IMR-90 (cell line): ENCODE measurements at regions not wholly inside any gene's neighbourhood (a gene's known extent, or its start where the extent isn't known, plus 50 kb on each side); places are given as distances from the start of the nearest gene placed in this dataset.

ENCODE experiments used
- ATAC-seq: fragments of 200-7000 bp; cut with Tn5 transposase; 2 replicates; pipeline ENCODE4 v1.9.1; 2020; ENCODE audit warnings: low read depth, mild to moderate bottlenecking, moderate library complexity
- BruUV-seq: library from RNA; stranded (reverse); fragments of 400-500 nt; replicated peaks from 2 replicates; lab custom pipeline; 2021; lab: Mats Ljungman, UMichigan
- CTCF ChIA-PET: fragments of 300-600 bp; formaldehyde crosslinking; extraction: SDS; loops from one replicate; lab custom pipeline; 2021; ENCODE audit warnings: antibody characterized with exemption; lab: Yijun Ruan, JAX
- POLR2A ChIA-PET: fragments of 300-600 bp; sonication (Branson Sonifier 250); formaldehyde crosslinking; loops from one replicate; lab custom pipeline; 2022; ENCODE audit warnings: antibody characterized with exemption; ENCODE audit not compliant: unreplicated experiment; lab: Charles Lee
- DNase-seq: peaks from one replicate; pipeline ENCODE4 v3.0.0; 2013
- H2AFZ ChIP-seq: replicated peaks from 2 replicates; pipeline ENCODE3; 2013; ENCODE audit warnings: low read length, mild to moderate bottlenecking; ENCODE audit not compliant: poor library complexity
- H2AK5ac ChIP-seq: 2 replicates; pipeline ENCODE4 v1.6.1; 2013; ENCODE audit warnings: low read depth, low read length, inconsistent platforms
- H2AK9ac ChIP-seq: replicated peaks from 2 replicates; pipeline ENCODE3; 2013; ENCODE audit warnings: mild to moderate bottlenecking, low read depth, low read length, moderate library complexity; ENCODE audit not compliant: poor library complexity
- H2BK120ac ChIP-seq: 2 replicates; pipeline ENCODE4 v1.6.1; 2013; ENCODE audit warnings: low read depth, low read length, inconsistent platforms
- H2BK15ac ChIP-seq: 3 replicates; pipeline ENCODE4 v1.6.1; 2013; ENCODE audit warnings: low read depth, low read length, inconsistent platforms
- H2BK20ac ChIP-seq: 2 replicates; pipeline ENCODE4 v1.6.1; 2013; ENCODE audit warnings: low read depth, mild to moderate bottlenecking, inconsistent platforms, low read length, moderate library complexity
- H2BK5ac ChIP-seq: 2 replicates; pipeline ENCODE4 v1.6.1; 2013; ENCODE audit warnings: mild to moderate bottlenecking, low read depth, low read length, inconsistent platforms; ENCODE audit not compliant: poor library complexity, severe bottlenecking
- H3K14ac ChIP-seq: replicated peaks from 2 replicates; pipeline ENCODE4 v1.6.1; 2013; ENCODE audit warnings: low read depth, low read length, inconsistent platforms
- H3K18ac ChIP-seq: 2 replicates; pipeline ENCODE4 v1.6.1; 2013; ENCODE audit warnings: low read depth, low read length, control low read depth
- H3K23ac ChIP-seq: 2 replicates; pipeline ENCODE4 v1.6.1; 2013; ENCODE audit warnings: low read depth, low read length, inconsistent platforms
- H3K27ac ChIP-seq: 2 replicates; pipeline ENCODE4 v1.5.1; 2013; ENCODE audit warnings: mild to moderate bottlenecking, control low read depth, low read length; ENCODE audit not compliant: insufficient read depth
- H3K27me3 ChIP-seq: 2 replicates; pipeline ENCODE4 v1.6.1; 2013; ENCODE audit warnings: low read length; ENCODE audit not compliant: control insufficient read depth, insufficient read depth
- H3K36me3 ChIP-seq: 2 replicates; pipeline ENCODE4 v1.6.1; 2013; ENCODE audit warnings: low read length, mixed read lengths; ENCODE audit not compliant: control insufficient read depth, insufficient read depth
- H3K4ac ChIP-seq: 2 replicates; pipeline ENCODE4 v1.6.1; 2013; ENCODE audit warnings: low read depth, low read length, inconsistent platforms
- H3K4me1 ChIP-seq: 2 replicates; pipeline ENCODE4 v1.6.1; 2013; ENCODE audit warnings: low read length, mixed read lengths; ENCODE audit not compliant: control insufficient read depth, insufficient read depth
- H3K4me2 ChIP-seq: 2 replicates; pipeline ENCODE4 v1.6.1; 2013; ENCODE audit warnings: low read depth, mild to moderate bottlenecking, control low read depth, low read length, moderate library complexity
- H3K4me3 ChIP-seq: 2 replicates; pipeline ENCODE4 v1.5.1; 2013; ENCODE audit warnings: low read depth, mild to moderate bottlenecking, control low read depth, low read length, moderate library complexity; ENCODE audit not compliant: insufficient read depth
- H3K56ac ChIP-seq: 2 replicates; pipeline ENCODE4 v1.6.1; 2013; ENCODE audit warnings: low read length, inconsistent platforms; ENCODE audit not compliant: insufficient read depth; ENCODE audit errors: extremely low read depth
- H3K79me1 ChIP-seq, 2 experiments: 2 replicates each; pipeline ENCODE4 v1.6.1; 2013; ENCODE audit warnings: low read length in 2 of 2, inconsistent platforms in 1 of 2, low read depth in 1 of 2
- H3K9ac ChIP-seq: 2 replicates; pipeline ENCODE4 v1.6.1; 2013; ENCODE audit warnings: low read depth, low read length, control low read depth
- H3K9me1 ChIP-seq: 2 replicates; pipeline ENCODE4 v1.6.1; 2013; ENCODE audit warnings: low read length, inconsistent platforms; ENCODE audit not compliant: insufficient read depth
- H3K9me3 ChIP-seq: 2 replicates; pipeline ENCODE4 v1.6.1; 2013; ENCODE audit warnings: low read length; ENCODE audit not compliant: control insufficient read depth, insufficient read depth
- H4K20me1 ChIP-seq: 2 replicates; pipeline ENCODE4 v1.6.1; 2013; ENCODE audit warnings: low read length, inconsistent platforms; ENCODE audit not compliant: insufficient read depth
- H4K5ac ChIP-seq: 2 replicates; pipeline ENCODE4 v1.6.1; 2013; ENCODE audit warnings: mild to moderate bottlenecking, low read depth, low read length, control low read depth
- H4K8ac ChIP-seq, 2 experiments: 2 replicates each; pipeline ENCODE4 v1.6.1; 2013; ENCODE audit warnings: low read depth in 2 of 2, low read length in 2 of 2, control low read depth in 1 of 2, inconsistent platforms in 1 of 2
- H4K91ac ChIP-seq: 2 replicates; pipeline ENCODE4 v1.6.1; 2013; ENCODE audit warnings: low read depth, low read length, inconsistent platforms; ENCODE audit not compliant: insufficient read depth
- BHLHE40 ChIP-seq: fragments of 150-350 bp; IDR thresholded peaks from 2 replicates; pipeline ENCODE4 v1.6.1; 2016; ENCODE audit warnings: mild to moderate bottlenecking, low read depth, low read length
- CHD1 ChIP-seq: IDR thresholded peaks from 2 replicates; pipeline ENCODE4 v1.6.1; 2012; ENCODE audit warnings: low read depth, low read length, improper control_type of control experiment
- FOS ChIP-seq: fragments of 150-350 bp; IDR thresholded peaks from 2 replicates; pipeline ENCODE4 v1.6.1; 2016; ENCODE audit warnings: low read depth, low read length
- MAFK ChIP-seq: IDR thresholded peaks from 2 replicates; pipeline ENCODE4 v1.6.1; 2012; ENCODE audit warnings: low read depth, low read length, improper control_type of control experiment
- MAZ ChIP-seq: IDR thresholded peaks from 2 replicates; pipeline ENCODE4 v1.6.1; 2012; ENCODE audit warnings: low read depth, mild to moderate bottlenecking, low read length, improper control_type of control experiment, moderate library complexity, borderline replicate concordance
- MXI1 ChIP-seq: IDR thresholded peaks from 2 replicates; pipeline ENCODE4 v1.6.1; 2012; ENCODE audit warnings: low read depth, mild to moderate bottlenecking, low read length, moderate library complexity, borderline replicate concordance
- NFE2L2 ChIP-seq: fragments of 150-350 bp; IDR thresholded peaks from 2 replicates; pipeline ENCODE4 v1.6.1; 2016; ENCODE audit warnings: low read depth, mild to moderate bottlenecking, low read length
- POLR2A ChIP-seq: IDR thresholded peaks from 2 replicates; pipeline ENCODE4 v1.6.1; 2012; ENCODE audit warnings: mild to moderate bottlenecking, low read depth, low read length
- RAD21 ChIP-seq: IDR thresholded peaks from 2 replicates; pipeline ENCODE4 v1.6.1; 2012; ENCODE audit warnings: low read length, improper control_type of control experiment
- RCOR1 ChIP-seq: IDR thresholded peaks from 2 replicates; pipeline ENCODE4 v1.6.1; 2012; ENCODE audit warnings: mild to moderate bottlenecking, low read length, improper control_type of control experiment; ENCODE audit not compliant: insufficient replicate concordance
- RFX5 ChIP-seq: IDR thresholded peaks from 2 replicates; pipeline ENCODE4 v1.8.0; 2012; ENCODE audit warnings: low read depth, mild to moderate bottlenecking, low read length, moderate library complexity
- SMC3 ChIP-seq: fragments of 150-350 bp; IDR thresholded peaks from 2 replicates; pipeline ENCODE4 v1.6.1; 2016; ENCODE audit warnings: low read depth, mild to moderate bottlenecking, antibody characterized with exemption, low read length, moderate library complexity
- WGBS, 2 experiments: methylation state at CpG; one replicate each; pipeline versions ENCODE4 v1.1.5 to v1.1.7; 2013; ENCODE audit warnings: missing lambda C conversion rate in 2 of 2; ENCODE audit not compliant: insufficient read length in 1 of 2; ENCODE audit errors: extremely low coverage in 2 of 2; 5-methylcytosine and 5-hydroxymethylcytosine counted together
- dilution Hi-C: fragments of 300-500 bp; cut with HindIII; formaldehyde crosslinking; loops from one replicate; pipeline ENCODE4 v1.14.3; 2018; ENCODE audit warnings: low sequenced_read_pairs; ENCODE audit not compliant: unreplicated experiment
- in situ Hi-C: fragments of 300-500 bp; cut with MboI; formaldehyde crosslinking; loops from 3 replicates; pipeline ENCODE4 v1.14.3; 2019; ENCODE audit warnings: low sequenced_read_pairs, inconsistent platforms, mixed read lengths
- intact Hi-C: fragments of 100-400 bp; cut with micrococcal nuclease; formaldehyde crosslinking; loops from 2 replicates; pipeline ENCODE4 v1.10.0; 2022
- TF ChIP-seq, protein P1 (sequence below): conservative IDR thresholded peaks from 2 replicates; pipeline ENCODE4 v1.5.1; 2012; ENCODE audit warnings: mild to moderate bottlenecking, low read depth, low read length, improper control_type of control experiment
- TF ChIP-seq, protein P2 (sequence below): fragments of 150-350 bp; IDR thresholded peaks from 2 replicates; pipeline ENCODE4 v1.6.1; 2016; ENCODE audit warnings: low read depth, mild to moderate bottlenecking, low read length, moderate library complexity, borderline replicate concordance
- TF ChIP-seq, protein P3 (sequence below): fragments of 150-350 bp; IDR thresholded peaks from 2 replicates; pipeline ENCODE4 v1.6.1; 2017; ENCODE audit warnings: mild to moderate bottlenecking, antibody characterized with exemption, low read length, low read depth

DNA sequence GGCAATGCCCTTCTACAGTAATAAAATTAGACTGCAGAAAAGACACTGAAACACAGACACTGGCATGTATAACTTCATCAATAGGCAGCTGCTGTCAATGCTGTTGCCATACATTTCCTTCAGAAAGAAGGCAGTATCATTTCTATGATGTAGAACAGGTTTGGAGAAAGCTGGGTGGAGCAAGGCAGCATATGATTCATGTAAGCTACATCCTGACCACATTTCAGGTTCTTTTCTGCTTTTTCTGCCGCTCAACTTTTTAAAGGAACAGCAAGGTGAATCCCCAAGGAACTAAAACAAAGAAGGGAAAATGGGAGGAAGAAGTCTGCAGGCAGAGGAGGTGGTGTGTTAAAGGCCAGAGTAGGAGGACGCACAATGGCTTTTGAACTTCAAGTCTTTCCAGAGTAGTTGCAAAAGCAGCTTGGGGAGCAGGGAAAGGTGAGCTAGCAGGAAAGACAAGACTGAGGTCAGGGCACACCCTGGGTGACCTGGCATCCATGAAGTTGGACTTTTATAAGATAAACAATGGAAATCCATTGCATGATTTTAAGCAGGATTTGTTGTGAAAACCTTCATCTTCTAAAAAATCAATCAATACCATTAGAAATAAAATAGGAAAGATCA is 142.1 kb downstream of the MED10 start:
- no peaks in the 10 kb centered on the region for H4K20me1 ChIP-seq
- DNase-seq = no peak
- no TSS peak for BruUV-seq
- no peak overlapping the region for H4K91ac ChIP-seq
- H2BK120ac ChIP-seq = no peak overlapping the region
- H3K79me1 ChIP-seq = no peaks in the 10 kb centered on the region
- H3K18ac ChIP-seq = no peak overlapping the region
- no peak overlapping the region for H3K14ac ChIP-seq
- H4K5ac ChIP-seq = no peak overlapping the region
- H3K27ac ChIP-seq = no peak overlapping the region
- H3K9ac ChIP-seq = no peak overlapping the region
- no peaks in the 10 kb centered on the region for H3K27me3 ChIP-seq
- H2AK5ac ChIP-seq = no peak overlapping the region
- no peak overlapping the region for H2AFZ ChIP-seq
- no peak overlapping the region for H2BK5ac ChIP-seq
- H3K4me1 ChIP-seq = no peaks in the 10 kb centered on the region
- in situ Hi-C loops (no loop called here), intact Hi-C loops (no loop called here), dilution Hi-C loops (no loop called here)
- no peak overlapping the region for H4K8ac ChIP-seq
- no peak overlapping the region for H2BK15ac ChIP-seq
- H3K9me3 ChIP-seq = peaks cover 13% of the 10 kb centered on the region
- H2AK9ac ChIP-seq = no peak overlapping the region
- TF ChIP-seq POLR2A (no peak), MXI1 (no peak), SMC3 (no peak), RFX5 (no peak), FOS (no peak), NFE2L2 (no peak), BHLHE40 (no peak), RCOR1 (no peak), MAZ (no peak), MAFK (no peak), RAD21 (no peak), CHD1 (no peak)
- TF ChIP-seq, protein P1, sequence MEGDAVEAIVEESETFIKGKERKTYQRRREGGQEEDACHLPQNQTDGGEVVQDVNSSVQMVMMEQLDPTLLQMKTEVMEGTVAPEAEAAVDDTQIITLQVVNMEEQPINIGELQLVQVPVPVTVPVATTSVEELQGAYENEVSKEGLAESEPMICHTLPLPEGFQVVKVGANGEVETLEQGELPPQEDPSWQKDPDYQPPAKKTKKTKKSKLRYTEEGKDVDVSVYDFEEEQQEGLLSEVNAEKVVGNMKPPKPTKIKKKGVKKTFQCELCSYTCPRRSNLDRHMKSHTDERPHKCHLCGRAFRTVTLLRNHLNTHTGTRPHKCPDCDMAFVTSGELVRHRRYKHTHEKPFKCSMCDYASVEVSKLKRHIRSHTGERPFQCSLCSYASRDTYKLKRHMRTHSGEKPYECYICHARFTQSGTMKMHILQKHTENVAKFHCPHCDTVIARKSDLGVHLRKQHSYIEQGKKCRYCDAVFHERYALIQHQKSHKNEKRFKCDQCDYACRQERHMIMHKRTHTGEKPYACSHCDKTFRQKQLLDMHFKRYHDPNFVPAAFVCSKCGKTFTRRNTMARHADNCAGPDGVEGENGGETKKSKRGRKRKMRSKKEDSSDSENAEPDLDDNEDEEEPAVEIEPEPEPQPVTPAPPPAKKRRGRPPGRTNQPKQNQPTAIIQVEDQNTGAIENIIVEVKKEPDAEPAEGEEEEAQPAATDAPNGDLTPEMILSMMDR = no peak
- TF ChIP-seq, protein P2, sequence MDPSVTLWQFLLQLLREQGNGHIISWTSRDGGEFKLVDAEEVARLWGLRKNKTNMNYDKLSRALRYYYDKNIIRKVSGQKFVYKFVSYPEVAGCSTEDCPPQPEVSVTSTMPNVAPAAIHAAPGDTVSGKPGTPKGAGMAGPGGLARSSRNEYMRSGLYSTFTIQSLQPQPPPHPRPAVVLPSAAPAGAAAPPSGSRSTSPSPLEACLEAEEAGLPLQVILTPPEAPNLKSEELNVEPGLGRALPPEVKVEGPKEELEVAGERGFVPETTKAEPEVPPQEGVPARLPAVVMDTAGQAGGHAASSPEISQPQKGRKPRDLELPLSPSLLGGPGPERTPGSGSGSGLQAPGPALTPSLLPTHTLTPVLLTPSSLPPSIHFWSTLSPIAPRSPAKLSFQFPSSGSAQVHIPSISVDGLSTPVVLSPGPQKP = no peak
- TF ChIP-seq, protein P3, sequence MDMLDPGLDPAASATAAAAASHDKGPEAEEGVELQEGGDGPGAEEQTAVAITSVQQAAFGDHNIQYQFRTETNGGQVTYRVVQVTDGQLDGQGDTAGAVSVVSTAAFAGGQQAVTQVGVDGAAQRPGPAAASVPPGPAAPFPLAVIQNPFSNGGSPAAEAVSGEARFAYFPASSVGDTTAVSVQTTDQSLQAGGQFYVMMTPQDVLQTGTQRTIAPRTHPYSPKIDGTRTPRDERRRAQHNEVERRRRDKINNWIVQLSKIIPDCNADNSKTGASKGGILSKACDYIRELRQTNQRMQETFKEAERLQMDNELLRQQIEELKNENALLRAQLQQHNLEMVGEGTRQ = no peak
- ATAC-seq = no peak
- POLR2A ChIA-PET = no interaction called here
- no peak overlapping the region for H3K56ac ChIP-seq
- CTCF ChIA-PET = no interaction called here
- no peak overlapping the region for H2BK20ac ChIP-seq
- no peaks in the 10 kb centered on the region for H3K9me1 ChIP-seq
- H3K4me3 ChIP-seq = no peak overlapping the region
- H3K4me2 ChIP-seq = no peak overlapping the region
- no peaks in the 10 kb centered on the region for H3K36me3 ChIP-seq
- WGBS, 2 experiments = no CpG with 5 or more reads among the region's 2 CpGs
- no peak overlapping the region for H3K23ac ChIP-seq
- H3K4ac ChIP-seq = no peak overlapping the region
